Stimulated activated CD4-positive, alpha-beta T cell treated with anti-CD3 and anti-CD28 coated beads, Interleukin-12 subunit alpha, Interleukin-12 subunit beta, amount 100 ng/mL, for 24 hours (primary cell): ENCODE measurements at regions not wholly inside any gene's neighbourhood (a gene's known extent, or its start where the extent isn't known, plus 50 kb on each side); places are given as distances from the start of the nearest gene placed in this dataset.

Experiments used
- DNase-seq, 2 experiments: peaks; one replicate each; pipeline ENCODE4 v3.0.0-alpha.2; 2020; ENCODE audit warnings: low read depth in 2 of 2

DNA sequence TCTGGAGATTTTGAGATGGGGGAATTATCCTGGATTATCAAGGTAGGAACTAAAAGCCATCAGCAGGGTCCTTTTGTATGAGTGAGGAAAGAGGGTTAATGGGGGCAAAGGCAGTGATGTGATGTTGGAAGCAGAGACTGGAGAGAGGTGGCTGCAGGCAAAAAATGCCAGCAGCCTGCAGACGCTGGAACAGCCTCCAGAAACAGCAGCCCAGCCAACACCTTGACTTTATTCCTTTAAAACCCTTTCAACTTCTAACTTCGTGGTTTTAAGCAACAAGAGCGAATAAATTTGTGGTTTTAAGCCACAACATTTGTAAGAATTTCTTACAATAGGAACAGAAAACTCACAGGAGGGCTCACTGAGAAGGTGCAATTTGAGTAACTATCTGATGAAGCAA is 523.1 kb upstream of the HS6ST1 start:
- no peak for DNase-seq

DNA sequence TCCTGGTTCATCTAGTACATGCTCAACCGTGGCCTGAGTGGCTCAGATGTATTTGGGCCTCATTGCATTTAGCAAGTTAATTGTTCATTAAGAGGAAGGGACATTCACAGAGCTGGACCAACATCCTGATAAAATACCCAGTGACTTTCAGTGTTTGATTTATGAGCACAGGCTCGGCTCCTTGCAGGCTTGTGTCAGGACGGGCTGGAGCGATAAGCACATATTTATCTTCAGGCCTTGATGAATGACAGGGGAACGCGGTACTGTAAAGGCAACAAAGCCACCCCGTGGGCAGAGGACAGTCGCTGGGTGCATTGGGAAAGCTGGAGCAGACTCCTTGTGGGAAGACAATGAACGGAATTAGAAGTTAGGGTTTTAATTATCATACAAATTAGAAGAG is 548.6 kb upstream of the HS6ST1 start:
- DNase-seq = no peak

DNA sequence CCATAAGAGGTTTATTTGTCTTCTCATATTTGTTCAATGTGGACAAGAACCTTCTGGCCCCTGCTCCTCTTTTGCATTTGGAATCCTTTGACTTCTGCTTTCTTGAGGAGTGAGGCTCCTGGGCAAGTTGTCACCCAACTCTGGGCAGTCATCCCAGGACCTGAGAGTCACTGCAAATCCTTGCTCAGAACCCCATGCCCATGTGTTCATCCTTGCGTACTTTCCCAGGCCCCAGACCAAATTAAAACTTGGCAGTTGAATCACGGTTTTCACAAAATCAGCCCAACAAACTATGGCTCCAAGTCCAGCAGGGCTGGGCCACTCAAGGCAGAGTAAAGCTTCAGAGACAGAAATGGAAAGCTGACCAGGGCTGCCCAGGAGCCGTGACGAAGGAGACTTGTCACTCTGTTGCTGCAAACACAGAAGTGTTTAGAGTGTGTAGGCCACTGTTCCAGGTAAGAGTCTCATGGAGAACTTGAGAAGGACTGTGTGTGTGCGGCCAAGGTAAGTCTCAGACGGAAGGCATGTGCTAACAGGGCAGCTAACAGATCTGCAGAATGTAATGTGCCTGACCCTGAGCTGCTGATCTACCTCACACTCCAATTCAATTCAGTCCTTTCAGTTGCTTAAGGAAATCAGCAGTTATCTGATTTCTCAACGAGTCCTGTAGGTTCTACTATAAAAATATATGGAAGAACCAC is 549.4 kb upstream of the HS6ST1 start:
- DNase-seq = no peak

GRCh38 chr2:128868686-128869551 is 550.3 kb upstream of the HS6ST1 start:
- DNase-seq = no peak

GRCh38 chr2:128874608-128875007 is 555.9 kb upstream of the HS6ST1 start:
- no peak for DNase-seq

- no peak for DNase-seq
Observed at GRCh38 chr2:128876986-128877983, 558.6 kb upstream of the HS6ST1 start.

- DNase-seq = no peak
Observed at GRCh38 chr2:128879161-128879560, 560.5 kb upstream of the HS6ST1 start.

DNA sequence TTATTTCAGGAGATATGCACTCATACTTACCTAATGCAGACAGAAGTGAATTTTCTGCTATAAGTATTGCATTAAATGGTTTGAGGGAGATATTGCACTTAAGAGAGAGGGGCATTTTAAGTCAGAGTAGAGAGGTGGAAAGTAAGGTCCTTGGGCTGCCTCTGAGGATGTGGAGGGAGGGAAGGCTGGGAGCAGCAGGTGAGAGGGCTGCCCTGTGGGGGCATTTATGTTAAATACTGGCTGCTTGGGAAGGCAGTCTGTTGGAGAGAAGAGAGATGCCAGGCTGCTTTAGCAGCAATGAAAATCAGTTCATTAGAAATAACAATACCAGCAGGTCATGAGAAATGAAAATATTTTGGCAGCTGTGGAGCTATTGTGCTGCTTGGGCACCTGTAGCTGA is 576.2 kb upstream of the HS6ST1 start:
- DNase-seq = no peak

DNA sequence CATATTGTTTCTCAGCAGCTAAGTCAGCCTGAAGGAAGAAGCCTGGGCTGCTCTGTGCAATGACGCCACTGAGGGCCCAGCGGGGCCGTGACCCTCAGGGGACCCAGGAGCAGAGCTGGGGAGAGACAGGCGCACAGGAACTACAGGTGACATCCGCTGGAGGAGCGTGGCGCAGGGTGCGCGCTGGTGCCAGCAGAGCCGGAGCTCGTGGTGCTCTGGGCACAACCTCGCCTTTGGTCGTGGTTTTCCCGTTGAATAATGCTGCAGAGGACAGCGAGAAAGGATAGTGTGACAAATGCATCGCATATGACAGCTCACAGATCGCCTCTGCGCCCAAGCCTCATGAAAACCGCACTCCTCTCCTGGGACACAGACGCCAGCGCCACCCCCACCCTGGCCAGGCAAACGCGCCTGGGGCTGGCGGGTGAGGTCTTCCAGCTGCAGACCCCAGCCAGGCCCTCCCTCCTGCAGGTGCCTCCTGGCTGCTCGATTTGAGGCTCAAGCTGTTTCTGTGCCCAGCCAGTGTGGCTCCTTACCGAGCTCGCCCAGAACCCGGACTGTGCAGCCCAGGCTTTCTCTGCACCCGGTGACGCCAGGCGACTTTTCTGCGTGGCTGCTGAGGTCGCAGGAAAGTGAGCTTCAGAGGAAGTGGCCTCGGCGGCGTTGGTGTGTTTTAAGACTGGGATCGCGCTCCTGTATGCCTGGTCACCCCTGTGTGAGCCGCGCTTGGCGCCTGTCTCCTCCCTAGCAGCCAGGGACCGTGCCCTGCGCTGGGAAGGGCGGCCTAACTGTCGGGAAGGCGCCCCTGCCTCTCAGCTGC is 583.1 kb upstream of the HS6ST1 start:
- DNase-seq = no peak

DNA sequence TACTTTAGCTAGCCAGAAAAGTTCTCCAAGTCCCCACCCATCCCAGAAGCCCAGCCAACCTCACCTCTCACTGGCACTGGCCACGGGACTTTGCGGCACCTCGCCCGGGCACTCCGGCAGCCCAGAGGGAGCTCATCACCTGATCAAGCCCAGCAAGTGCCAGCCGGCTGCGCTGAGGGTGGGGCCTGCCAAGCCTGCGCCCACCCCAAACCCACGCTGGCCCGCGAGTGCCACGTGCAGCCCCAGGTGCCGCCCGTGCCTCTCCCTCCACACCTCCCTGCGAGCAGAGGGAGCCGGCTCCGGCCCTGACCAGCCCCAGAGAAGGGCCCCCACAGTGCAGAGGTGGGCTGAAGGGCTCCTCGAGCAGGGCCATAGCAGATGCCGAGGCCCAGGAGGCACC is 585.0 kb upstream of the HS6ST1 start:
- no peak for DNase-seq

- DNase-seq = no peak
Observed at GRCh38 chr2:128911276-128911675, 592.6 kb upstream of the HS6ST1 start.

- DNase-seq = no peak
Observed at GRCh38 chr2:128914320-128914719, 595.7 kb upstream of the HS6ST1 start.

- no peak for DNase-seq
Observed at GRCh38 chr2:128921751-128922150, 603.1 kb upstream of the HS6ST1 start.

GRCh38 chr2:128922154-128922553 is 603.5 kb upstream of the HS6ST1 start:
- DNase-seq = no peak

DNA sequence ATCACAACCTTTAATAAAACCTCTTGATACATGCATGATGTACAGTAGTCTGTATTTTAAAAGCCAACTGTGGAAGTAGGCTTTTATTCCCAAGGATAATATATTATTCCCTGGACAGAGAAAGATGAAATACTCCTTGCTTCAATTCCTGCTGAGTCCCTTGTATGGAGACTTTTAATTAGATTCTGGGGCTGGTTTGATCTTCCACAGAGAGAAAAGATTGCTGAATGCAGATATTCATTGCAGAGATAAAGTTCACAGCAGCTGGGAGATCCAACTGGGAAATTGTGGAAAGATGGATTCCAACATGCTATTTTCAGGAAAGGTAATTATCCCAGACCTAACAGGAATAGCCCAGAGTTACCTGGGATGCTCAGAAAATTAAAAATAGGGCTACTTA is 607.0 kb upstream of the HS6ST1 start:
- no peak for DNase-seq

DNA sequence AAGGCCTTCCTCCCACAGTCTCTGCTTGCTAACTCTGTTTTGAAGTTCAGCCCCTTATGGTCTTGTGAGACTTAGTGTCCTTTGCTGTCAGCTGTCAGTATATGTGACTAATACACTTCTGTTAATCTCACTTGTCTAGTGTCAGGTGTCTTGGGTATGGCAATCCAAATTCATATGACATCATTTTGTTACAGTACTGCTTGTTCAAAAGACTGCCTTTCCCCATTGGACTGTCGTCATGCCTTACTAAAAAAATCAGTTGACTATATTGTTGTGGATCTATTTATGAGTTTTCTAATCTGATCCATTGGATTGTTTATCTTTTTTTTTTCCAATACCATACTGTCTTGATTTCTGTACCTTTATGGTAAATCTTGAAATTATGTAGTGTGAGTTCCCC is 611.4 kb upstream of the HS6ST1 start:
- no peak for DNase-seq

DNA sequence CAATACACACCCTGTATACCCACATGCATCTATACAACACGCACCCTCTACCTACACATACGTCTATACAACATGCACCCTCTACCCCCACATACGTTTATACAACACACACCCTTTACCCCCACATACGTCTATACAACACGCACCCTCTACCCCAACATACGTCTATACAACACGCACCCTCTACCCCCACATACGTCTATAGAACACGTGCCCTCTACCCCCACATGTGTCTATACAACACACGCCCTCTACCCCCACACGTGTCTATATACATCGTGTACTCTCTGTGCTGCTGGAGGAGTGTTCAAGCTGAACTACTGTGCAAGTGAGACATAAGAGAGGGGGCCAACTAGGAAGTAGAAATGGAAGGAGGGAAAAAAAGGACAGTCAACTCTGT is 621.7 kb upstream of the HS6ST1 start:
- no peak for DNase-seq

- DNase-seq = no peak
Observed at GRCh38 chr2:128941751-128942150, 623.1 kb upstream of the HS6ST1 start.

DNA sequence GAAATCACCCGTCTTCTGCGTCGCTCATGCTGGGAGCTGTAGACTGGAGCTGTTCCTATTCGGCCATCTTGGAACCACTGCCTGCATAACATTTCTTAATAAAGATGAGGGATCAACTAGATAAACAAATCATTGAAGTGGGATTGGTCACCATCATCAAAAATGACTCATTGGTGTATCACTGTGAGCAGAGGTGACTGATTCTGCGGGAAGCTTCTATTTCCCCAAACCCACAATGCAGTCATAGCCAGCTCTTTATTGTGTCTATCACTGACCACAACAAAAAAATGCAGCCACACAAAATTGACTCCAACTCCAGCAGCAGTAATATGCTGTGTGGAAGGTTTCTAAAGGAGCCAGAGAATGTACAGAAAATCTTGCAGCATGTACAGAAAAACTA is 630.7 kb upstream of the HS6ST1 start:
- DNase-seq = no peak

DNA sequence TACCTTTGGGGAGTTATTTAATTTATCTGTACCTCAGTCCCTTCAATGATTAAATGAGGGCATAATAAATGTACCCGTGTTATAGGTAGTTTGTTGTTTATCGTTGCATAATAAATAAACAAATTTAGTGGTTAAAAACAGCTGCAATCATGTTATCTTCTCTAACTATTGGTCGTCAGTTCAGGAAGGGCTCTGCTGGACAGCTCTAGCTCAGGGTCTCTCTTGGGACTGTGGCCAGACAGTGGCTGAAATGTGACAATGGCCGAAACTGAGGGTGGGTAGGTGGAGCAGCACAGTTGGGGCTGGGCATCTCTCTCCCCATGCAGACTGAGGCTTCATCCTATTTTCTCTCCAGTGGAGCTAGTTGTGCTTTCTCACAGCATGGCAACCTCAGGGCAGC is 632.1 kb upstream of the HS6ST1 start:
- no peak for DNase-seq

DNA sequence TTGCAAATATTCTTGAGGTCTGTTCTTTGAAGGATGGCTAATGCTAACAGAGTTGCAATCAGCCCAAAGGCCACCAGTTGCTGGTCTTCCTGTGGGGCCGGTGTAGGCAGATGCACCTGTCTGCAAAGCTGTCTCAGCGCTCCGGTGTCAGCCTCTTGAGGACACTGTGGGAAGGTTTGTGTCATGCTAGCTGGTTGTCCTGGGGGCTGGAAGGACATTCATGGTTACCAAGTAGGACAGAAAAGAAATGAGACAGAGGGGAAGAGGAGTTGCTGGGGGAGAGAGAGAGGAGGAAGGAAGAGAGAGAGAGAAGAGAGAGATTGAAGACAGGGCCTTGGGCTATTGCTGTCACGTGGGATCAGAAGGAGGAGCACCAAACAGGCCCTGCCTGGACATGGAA is 639.6 kb upstream of the HS6ST1 start:
- DNase-seq = no peak
